GM21529 (cell line): ENCODE measurements at regions not wholly inside any gene's neighbourhood (a gene's known extent, or its start where the extent isn't known, plus 50 kb on each side); places are given as distances from the start of the nearest gene placed in this dataset.

ENCODE experiments used
- ATAC-seq: cut with Tn5 transposase; IDR thresholded peaks from one replicate; pipeline ENCODE4 v1.9.1; 2021; ENCODE audit not compliant: unreplicated experiment

- no peak for ATAC-seq
These were observed 103.3 kb upstream of the FSTL4 start for GRCh38 chr5:133715616-133716015.

- no peak for ATAC-seq
These were observed 102.9 kb upstream of the FSTL4 start for GRCh38 chr5:133715216-133715615.

GRCh38 chr5:133714161-133714915 is 102.0 kb upstream of the FSTL4 start:
- ATAC-seq, result no peak

- no peak for ATAC-seq
These were observed 101.4 kb upstream of the FSTL4 start for GRCh38 chr5:133713751-133714150.

- no peak for ATAC-seq
These were observed 100.9 kb upstream of the FSTL4 start for GRCh38 chr5:133713209-133713608.

- no peak for ATAC-seq
These were observed 100.2 kb upstream of the FSTL4 start for GRCh38 chr5:133712562-133712961.

- ATAC-seq, result no peak
These were observed 96.9 kb upstream of the FSTL4 start for GRCh38 chr5:133709209-133709725.

- no peak for ATAC-seq
These were observed 96.0 kb upstream of the FSTL4 start for GRCh38 chr5:133708331-133708850.

- no peak for ATAC-seq
These were observed 95.3 kb upstream of the FSTL4 start for GRCh38 chr5:133707629-133708028.

- no peak for ATAC-seq
These were observed 94.4 kb upstream of the FSTL4 start for GRCh38 chr5:133706506-133707430.

- ATAC-seq, result no peak
These were observed 93.0 kb upstream of the FSTL4 start for GRCh38 chr5:133705331-133705730.

GRCh38 chr5:133704411-133704810 is 92.1 kb upstream of the FSTL4 start:
- no peak for ATAC-seq

- no peak for ATAC-seq
These were observed 91.6 kb upstream of the FSTL4 start for GRCh38 chr5:133703935-133704334.

- no peak for ATAC-seq
These were observed 90.7 kb upstream of the FSTL4 start for GRCh38 chr5:133702791-133703770.

- ATAC-seq, result no peak
These were observed 89.5 kb upstream of the FSTL4 start for GRCh38 chr5:133701871-133702270.

GRCh38 chr5:133700251-133700650 is 87.9 kb upstream of the FSTL4 start:
- ATAC-seq, result no peak

GRCh38 chr5:133698646-133699526 is 86.5 kb upstream of the FSTL4 start:
- ATAC-seq, result peak; percentile 78

- no peak for ATAC-seq
These were observed 85.9 kb upstream of the FSTL4 start for GRCh38 chr5:133698259-133698554.

GRCh38 chr5:133697536-133698258 is 85.4 kb upstream of the FSTL4 start:
- no peak for ATAC-seq
